ENCODE measurements at regions not wholly inside any gene's neighbourhood (a gene's known extent, or its start where the extent isn't known, plus 50 kb on each side); places are given as distances from the start of the nearest gene placed in this dataset.

- intact Hi-C loops (cut with micrococcal nuclease) = no loop called here
- DNase-seq (no peak), ATAC-seq (no peak; the same call in 1 of the 2 replicates)
- CTCF ChIA-PET = no interaction called here
- H3K9me3 ChIP-seq (ENCODE audit: low read length) = no peaks in the 10 kb centered on the region
- POLR2A ChIA-PET (ENCODE audit: unreplicated experiment) = no interaction called here
- no peaks in the 10 kb centered on the region for H3K4me1 ChIP-seq (ENCODE audit: insufficient read depth, low read length)
- H3K4me3 ChIP-seq (ENCODE audit: low read length) = no peak overlapping the region
- H3K27ac ChIP-seq (ENCODE audit: low read length) = no peak overlapping the region
- no peaks in the 10 kb centered on the region for H3F3A ChIP-seq (ENCODE audit: low read length, unreplicated experiment)
- no peaks in the 10 kb centered on the region for H3K79me2 ChIP-seq (ENCODE audit: low read length)
- peaks cover 18% of the 10 kb centered on the region for H3K27me3 ChIP-seq (ENCODE audit: low read length)
- TF ChIP-seq EZH2 (IDR thresholded peaks at IDR 0.05; ENCODE audit: low read length, unreplicated experiment) (no peak), EZH2phosphoT487 (IDR thresholded peaks at IDR 0.05; ENCODE audit: borderline replicate concordance, low read length) (no peak), CTCF (conservative IDR thresholded peaks at IDR 0.05; ENCODE audit: low read depth, low read length) (no peak)
- H3K9me2 ChIP-seq (replicated peaks; ENCODE audit: low read length) = no peaks in the 10 kb centered on the region
- H3K4me2 ChIP-seq (ENCODE audit: low read length) = no peak overlapping the region
- no peak overlapping the region for H3K9ac ChIP-seq (ENCODE audit: low read length)
- H2AFZ ChIP-seq (ENCODE audit: low read length) = no peak overlapping the region
- H3K36me3 ChIP-seq (ENCODE audit: low read depth, low read length) = no peaks in the 10 kb centered on the region
- H4K20me1 ChIP-seq (ENCODE audit: low read length) = no peaks in the 10 kb centered on the region
- no TSS peak for BruUV-seq (replicated peaks)
These were observed 153.3 kb upstream of the HNRNPA3 start for GRCh38 chr2:177059293-177059692.

GRCh38 chr2:177063331-177063730, 149.3 kb upstream of the HNRNPA3 start:
- Histone ChIP-seq H4K20me1 (ENCODE audit: low read length) (no peaks in the 10 kb centered on the region), H3K9me2 (replicated peaks; ENCODE audit: low read length) (no peaks in the 10 kb centered on the region), H3K4me3 (ENCODE audit: low read length) (no peak overlapping the region), H3F3A (ENCODE audit: low read length, unreplicated experiment) (no peaks in the 10 kb centered on the region), H3K27me3 (ENCODE audit: low read length) (peaks cover 31% of the 10 kb centered on the region), H3K4me2 (ENCODE audit: low read length) (no peak overlapping the region), H3K36me3 (ENCODE audit: low read depth, low read length) (no peaks in the 10 kb centered on the region), H3K27ac (ENCODE audit: low read length) (no peak overlapping the region), H3K79me2 (ENCODE audit: low read length) (no peaks in the 10 kb centered on the region), H3K9me3 (ENCODE audit: low read length) (no peaks in the 10 kb centered on the region), H3K4me1 (ENCODE audit: insufficient read depth, low read length) (no peaks in the 10 kb centered on the region), H3K9ac (ENCODE audit: low read length) (no peak overlapping the region), H2AFZ (ENCODE audit: low read length) (no peak overlapping the region)
- ChIA-PET CTCF (no interaction called here), POLR2A (ENCODE audit: unreplicated experiment) (no interaction called here)
- DNase-seq = no peak
- no peak for TF ChIP-seq CTCF (conservative IDR thresholded peaks at IDR 0.05; ENCODE audit: low read depth, low read length)
- TF ChIP-seq EZH2phosphoT487 (IDR thresholded peaks at IDR 0.05; ENCODE audit: borderline replicate concordance, low read length) = no peak
- TF ChIP-seq EZH2 (IDR thresholded peaks at IDR 0.05; ENCODE audit: low read length, unreplicated experiment) = no peak
- intact Hi-C loops (cut with micrococcal nuclease) = no loop called here
- no TSS peak for BruUV-seq (replicated peaks)
- ATAC-seq = no peak

GRCh38 chr2:177064422-177064821, 148.2 kb upstream of the HNRNPA3 start:
- no peak for ATAC-seq
- no peak for DNase-seq
- intact Hi-C loops (cut with micrococcal nuclease) = no loop called here

More at GRCh38 chr2:177064422-177064821, 148.2 kb upstream of the HNRNPA3 start:
- H3K4me1 ChIP-seq (ENCODE audit: insufficient read depth, low read length) = no peaks in the 10 kb centered on the region
- H3K4me3 ChIP-seq (ENCODE audit: low read length) = no peak overlapping the region
- TF ChIP-seq EZH2phosphoT487 (IDR thresholded peaks at IDR 0.05; ENCODE audit: borderline replicate concordance, low read length) (no peak), EZH2 (IDR thresholded peaks at IDR 0.05; ENCODE audit: low read length, unreplicated experiment) (no peak), CTCF (conservative IDR thresholded peaks at IDR 0.05; ENCODE audit: low read depth, low read length) (no peak)
- H3F3A ChIP-seq (ENCODE audit: low read length, unreplicated experiment) = no peaks in the 10 kb centered on the region
- no peaks in the 10 kb centered on the region for H3K9me3 ChIP-seq (ENCODE audit: low read length)
- ChIA-PET POLR2A (ENCODE audit: unreplicated experiment) (no interaction called here), CTCF (interaction anchor here (0.6 kb wide), 1 partner anchor 510 kb away, joined by 6 read pairs; no protein-coding TSS in a partner anchor)
- H3K27me3 ChIP-seq (ENCODE audit: low read length) = peaks cover 32% of the 10 kb centered on the region
- H3K36me3 ChIP-seq (ENCODE audit: low read depth, low read length) = no peaks in the 10 kb centered on the region
- no peaks in the 10 kb centered on the region for H3K9me2 ChIP-seq (replicated peaks; ENCODE audit: low read length)
- H2AFZ ChIP-seq (ENCODE audit: low read length) = no peak overlapping the region
- H3K79me2 ChIP-seq (ENCODE audit: low read length) = no peaks in the 10 kb centered on the region
- H3K9ac ChIP-seq (ENCODE audit: low read length) = no peak overlapping the region
- no peak overlapping the region for H3K4me2 ChIP-seq (ENCODE audit: low read length)
- BruUV-seq (replicated peaks) = no TSS peak
- H3K27ac ChIP-seq (ENCODE audit: low read length) = no peak overlapping the region
- H4K20me1 ChIP-seq (ENCODE audit: low read length) = no peaks in the 10 kb centered on the region
